ENCODE measurements at regions not wholly inside any gene's neighbourhood (a gene's known extent, or its start where the extent isn't known, plus 50 kb on each side); places are given as distances from the start of the nearest gene placed in this dataset.

DNA sequence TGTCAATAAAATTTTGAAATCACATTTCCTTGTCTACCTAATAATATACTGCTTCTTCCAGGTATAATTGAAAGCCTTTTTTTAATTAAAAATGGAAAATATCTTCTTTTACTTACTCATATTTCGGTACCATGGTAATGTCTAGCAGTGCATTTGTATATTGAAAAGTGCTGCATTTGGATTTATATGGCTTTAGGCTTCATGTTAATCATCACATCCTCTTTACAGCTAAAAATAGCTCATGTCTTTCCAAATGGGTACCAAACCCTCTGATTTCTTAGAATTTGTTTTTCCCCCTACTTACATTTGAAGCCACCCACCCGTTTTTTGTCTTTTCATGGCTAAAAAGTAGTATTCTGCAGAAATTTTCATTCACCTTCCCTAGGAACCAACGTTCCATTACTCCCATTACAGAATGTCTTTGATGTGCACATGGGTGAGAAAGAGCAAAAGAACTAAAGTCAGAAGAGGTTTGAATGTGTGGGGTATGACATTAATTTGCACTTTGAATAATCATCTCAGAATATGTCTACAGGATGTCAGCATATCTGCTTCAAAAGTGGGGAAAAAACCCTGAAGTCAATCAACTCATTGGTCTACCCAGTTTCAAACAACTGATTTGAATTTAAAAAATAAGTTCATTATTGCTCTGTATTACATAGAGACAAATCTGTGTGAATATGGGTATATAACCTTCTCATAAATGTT, 935.9 kb downstream of the GATA3 start:
- no peak for DNase-seq (ENCODE audit: low spot score)
- ATAC-seq = no peak

DNA sequence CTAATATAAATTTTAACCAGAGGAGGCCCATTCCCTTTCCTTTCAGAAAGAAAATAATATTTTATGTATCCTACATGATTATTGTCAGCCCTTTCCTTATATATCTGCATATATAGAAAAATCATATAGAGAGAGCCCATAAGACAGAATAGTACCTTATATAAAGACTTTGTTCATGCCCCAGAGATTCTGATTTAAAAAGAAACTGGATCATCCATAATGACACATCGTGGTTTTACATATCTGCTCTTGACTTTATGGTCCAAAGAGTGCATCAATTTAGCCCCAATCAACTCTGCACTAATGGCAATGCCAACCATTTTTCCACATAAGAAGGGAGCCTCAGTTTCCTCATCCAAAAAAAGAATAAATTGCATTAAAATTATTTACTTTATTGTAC, 937.5 kb downstream of the GATA3 start:
- ATAC-seq = no peak

DNA sequence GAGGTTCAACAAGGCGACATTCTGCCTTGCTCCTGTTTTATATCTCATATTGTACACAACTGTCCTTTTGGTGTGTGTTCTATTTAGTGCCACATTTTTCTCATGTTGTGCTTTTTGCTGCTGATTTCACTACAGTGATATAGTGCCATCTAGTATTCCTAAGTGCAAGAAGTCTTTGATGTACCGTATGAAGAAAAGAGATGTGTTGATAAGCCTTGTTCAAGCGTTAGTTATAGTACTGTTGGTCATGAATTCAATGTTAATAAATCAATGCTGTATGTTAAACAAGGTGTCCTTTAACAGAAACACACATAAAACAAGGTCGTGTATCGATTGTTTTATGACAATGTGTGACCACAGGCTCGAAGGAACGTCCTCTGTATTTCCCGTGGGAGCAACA, 939.4 kb downstream of the GATA3 start:
- no peak for DNase-seq (ENCODE audit: low spot score)
- ATAC-seq = no peak

More for the DNA sequence above, 937.5 kb downstream of the GATA3 start:
- no peak for DNase-seq (ENCODE audit: low spot score)

DNA sequence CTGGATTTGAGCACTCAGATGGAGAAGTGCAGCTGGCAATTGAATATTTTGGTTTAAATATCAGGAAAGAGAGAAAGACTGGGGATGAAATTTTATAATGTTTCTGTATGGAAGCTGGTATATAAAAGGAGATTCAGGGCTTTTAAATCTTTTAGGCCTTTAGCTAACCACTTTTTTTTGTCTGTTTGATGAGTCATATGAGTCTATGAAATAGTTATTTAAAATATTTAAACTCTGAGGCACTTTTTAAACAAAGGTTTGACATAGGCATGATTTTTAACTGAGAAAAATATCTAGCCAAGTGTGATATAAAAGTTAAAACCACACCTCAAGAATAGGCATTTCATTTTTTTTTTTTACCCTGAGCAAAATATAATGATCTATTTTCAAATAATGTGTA, 944.3 kb downstream of the GATA3 start:
- no peak for ATAC-seq

DNA sequence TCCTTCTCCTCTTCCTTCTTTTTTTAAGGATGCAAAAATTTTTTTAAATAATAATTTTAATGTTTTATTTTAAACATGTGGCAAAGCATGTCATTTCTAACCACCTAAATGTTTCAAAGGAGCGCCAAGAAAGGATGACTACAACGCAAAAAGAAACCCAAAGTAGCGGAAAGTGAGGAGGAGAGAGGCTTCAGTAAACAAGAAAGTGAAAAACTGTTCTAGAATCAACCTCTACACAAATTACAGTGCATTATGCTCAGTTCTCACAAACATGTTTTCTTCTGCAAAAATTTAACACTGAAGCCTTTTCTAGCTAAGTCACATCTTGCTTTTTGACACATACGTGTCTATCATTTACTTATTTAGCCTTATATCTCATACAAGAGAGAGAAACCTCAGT, 948.6 kb downstream of the GATA3 start:
- ATAC-seq = no peak

More for the DNA sequence above, 944.3 kb downstream of the GATA3 start:
- DNase-seq (ENCODE audit: low spot score) = no peak

DNA sequence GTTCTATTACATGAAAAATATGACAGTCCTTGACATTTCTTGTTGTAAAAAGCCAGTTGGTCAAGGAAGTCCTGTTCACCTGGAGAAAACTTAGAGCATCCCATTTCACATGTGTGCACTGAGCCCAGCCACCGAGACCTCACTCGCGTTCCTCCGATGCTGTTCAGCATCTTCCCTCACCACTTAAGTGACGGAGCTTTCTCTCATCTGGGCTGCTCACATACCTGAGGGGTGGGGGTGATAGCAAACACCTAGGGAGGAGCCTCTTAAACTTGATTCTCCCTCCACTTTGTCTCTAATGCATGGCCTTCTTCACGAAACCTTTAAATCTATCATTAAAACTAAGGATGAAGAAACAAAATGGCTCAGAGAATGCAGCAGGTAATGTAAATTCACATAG, 950.2 kb downstream of the GATA3 start:
- no peak for ATAC-seq

More for the DNA sequence above, 948.6 kb downstream of the GATA3 start:
- DNase-seq (ENCODE audit: low spot score) = no peak

DNA sequence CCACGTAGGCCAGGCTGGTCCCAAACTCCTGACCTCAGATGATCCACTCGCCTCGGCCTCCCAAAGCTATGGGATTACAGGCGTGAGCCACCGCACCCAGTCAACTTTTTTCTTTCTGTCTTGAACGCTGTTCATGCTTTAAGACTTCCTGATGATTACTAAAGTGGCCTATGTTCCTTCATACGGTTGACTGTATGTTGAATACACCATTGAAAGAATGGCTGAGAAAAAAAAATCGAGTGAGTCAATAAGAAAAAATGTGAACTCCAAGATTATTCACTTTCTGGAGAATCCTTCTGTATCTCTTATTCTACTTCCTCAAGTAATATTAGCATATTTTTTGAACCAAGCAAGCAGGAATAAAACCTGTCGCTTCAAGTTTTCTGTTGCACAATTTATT, 955.0 kb downstream of the GATA3 start:
- DNase-seq (ENCODE audit: low spot score) = no peak
- ATAC-seq = no peak

More for the DNA sequence above, 950.2 kb downstream of the GATA3 start:
- no peak for DNase-seq (ENCODE audit: low spot score)

DNA sequence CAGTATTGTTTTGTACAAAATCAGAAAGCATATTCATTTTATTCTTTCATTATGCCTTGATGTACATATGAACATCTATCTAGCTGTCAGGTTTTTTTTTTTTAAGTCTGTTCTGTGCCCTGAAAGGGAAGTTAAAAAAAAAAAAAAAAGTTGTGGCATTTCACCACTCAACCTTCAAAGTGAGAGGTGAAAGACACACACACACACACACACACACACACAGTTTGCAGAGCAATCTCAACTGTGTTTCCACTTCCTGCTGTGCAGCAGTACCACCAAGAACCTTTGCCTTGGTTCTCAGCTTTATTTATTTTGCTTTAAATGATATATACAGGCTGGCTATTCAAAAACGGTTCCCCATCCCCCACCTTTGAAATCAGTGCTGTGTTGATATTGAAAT, 955.6 kb downstream of the GATA3 start:
- no peak for DNase-seq (ENCODE audit: low spot score)
- ATAC-seq = no peak

DNA sequence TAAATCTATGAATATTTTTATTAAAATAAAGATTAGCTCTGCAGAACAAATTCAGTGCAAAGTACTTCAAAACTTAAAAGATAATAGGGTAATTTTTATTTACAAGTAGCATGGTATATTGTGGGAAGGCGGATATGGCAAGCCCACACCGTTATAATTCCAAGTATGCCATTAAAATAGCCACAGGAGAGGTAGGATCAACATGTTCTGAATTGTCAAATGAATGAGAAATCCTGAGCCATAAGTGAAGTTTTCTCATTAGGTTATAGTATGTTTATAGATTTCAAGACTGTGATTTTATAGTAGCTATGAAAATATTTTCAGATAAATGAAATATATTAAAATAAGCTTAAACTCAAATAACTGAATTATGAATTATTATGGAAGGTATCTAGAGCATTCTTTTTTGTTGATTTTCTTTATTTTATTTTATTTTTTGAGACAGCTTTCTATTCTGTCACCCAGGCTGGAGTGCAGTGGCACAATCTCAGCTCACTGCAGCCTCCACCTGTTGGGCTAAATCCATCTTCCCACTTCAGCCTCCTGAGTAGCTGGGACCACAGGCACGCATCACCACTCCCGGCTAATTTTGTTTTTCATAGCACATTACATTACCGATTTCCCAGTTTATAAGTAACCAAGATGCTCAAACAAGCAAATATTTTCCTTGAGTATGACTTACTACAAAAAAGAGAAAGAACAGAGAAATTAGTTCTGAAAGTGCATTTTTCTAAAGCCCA, 956.6 kb downstream of the GATA3 start:
- ATAC-seq = no peak
- DNase-seq (ENCODE audit: low spot score) = no peak

DNA sequence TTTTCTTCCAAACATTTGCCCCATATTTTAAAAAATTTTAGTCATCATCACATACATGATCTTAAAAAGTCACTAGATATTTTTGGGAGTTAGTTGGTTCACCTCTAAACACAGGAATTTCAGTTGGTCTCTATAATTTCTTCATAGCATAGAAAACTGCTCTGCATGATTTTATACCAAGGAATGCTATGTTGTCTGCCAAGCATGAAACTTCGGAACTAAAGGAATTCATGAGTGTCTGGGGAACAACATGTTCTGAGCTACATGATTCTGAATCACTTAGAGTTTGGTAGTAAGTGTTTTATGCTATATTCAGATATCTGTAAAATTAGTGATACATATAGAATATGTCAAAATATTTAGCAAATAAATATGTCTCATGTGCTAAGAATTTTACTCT, 957.8 kb downstream of the GATA3 start:
- DNase-seq (ENCODE audit: low spot score) (no peak), ATAC-seq (no peak)

DNA sequence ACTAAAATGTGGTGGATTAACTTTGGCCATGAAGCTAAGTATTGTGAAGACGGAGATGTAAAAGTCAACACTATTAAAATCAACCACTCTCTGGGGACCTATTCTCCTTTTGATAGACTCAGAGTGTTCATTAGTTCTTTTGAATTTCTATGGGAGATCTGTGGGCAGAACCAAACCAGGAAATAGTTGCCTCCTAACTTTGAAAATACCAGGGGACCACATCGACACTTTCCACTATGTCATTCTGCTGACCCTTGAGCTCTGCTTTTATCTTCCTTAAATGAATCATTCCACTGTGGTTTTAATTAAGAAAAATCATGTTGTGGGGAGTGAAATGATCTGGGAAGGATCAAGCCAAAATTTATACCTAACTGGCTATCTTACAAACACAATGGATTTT, 960.5 kb downstream of the GATA3 start:
- ATAC-seq (no peak), DNase-seq (ENCODE audit: low spot score) (no peak)

DNA sequence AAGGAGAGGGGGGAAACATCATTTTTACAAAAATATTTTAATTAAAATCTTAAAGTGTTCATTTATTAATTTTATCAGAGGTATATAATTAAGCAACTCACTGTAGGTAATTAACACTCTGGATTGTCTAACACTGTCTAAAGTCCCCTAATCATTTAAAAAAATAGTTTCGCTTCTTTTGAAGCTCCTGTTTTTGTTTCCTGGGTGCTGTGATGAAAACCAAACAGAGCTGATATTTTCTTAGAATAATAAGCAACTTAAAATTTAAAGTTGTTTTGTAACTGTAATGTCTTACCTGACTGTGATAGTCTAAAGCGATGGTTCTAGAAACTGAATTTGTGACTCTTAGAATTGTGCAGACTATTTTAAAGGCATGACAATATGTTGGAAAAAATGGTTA, 961.0 kb downstream of the GATA3 start:
- DNase-seq (ENCODE audit: low spot score) = no peak
- no peak for ATAC-seq

DNA sequence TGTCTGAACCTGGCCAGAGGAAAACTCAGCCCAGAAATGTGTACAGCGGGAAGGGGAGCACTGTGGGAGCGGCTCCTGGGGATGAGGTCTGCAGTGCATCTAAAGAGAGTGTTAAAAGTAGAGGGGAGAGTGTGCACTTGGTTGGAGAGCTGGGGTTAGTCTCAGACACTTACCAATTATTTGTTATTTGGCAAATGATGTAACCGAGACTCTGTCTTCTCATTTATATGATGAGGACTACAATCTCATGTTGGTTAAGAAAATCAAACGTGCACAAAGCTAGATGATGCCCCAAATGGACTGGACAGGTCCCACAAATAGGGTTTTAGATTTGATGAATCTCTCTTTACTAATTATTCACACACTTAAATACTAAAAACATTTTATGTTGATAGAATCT, 962.4 kb downstream of the GATA3 start:
- DNase-seq (ENCODE audit: low spot score) (no peak), ATAC-seq (no peak)

DNA sequence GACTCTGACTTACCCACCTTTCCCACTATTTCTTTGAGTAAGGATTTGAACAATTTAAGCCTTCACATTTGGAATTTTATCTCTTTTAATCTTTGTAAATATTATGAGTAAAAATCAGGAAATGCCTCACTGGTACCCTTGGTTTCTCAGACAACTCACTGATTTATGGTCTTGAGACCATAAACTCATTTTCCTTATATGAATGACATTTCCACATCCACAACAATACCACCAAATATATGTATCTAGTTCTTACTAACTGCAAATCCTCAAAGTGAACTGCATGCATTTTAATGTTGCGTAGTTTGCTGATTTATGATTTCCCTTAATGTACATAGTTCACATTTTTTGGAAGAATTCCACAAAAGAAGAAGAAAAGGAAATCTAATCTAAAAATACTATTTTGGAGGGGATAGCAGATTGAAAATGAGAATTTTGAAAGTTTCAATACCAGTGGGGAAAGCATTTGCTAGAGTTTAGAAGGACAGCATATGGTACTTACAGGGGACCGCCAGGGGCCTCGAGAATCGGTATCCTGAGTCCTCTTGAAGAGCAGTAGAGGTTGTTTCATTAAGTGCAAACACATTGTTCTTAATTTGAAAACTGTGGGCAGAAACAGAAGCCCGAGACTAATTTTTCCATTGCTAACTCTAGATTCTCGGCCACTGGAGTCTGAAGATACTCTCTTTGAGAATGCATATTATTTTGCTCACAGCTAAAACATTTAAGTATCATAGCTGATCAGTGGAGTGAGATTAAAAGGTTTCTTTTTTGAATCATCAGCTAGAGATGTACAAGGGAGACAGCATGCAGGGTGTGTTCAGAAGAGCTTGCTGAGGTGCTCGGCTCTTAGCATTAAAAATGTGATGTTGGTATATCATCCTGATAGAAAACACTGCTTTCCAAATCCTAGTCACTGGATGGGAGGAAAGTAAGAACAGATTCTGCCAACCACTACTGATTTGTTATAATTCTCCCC, 964.0 kb downstream of the GATA3 start:
- DNase-seq (ENCODE audit: low spot score) = no peak
- no peak for ATAC-seq

DNA sequence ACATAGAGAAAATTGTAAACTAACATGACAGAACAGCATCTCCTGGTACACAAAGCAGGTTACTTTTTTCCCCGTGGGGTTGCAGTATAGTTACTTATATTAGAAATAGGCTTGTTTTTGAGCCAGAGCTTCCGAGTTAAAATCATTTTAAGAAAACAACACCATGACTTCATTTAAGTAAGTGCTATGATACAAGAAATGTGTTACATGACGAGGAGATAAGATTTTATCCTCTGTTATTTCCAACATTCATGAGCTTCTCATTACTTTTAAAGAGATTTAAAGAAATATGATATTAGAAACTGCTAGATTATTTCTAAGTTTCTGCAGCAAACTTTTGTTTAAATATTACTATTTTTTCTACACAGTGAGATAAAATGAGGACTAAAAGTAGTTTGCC, 968.7 kb downstream of the GATA3 start:
- no peak for DNase-seq (ENCODE audit: low spot score)
- no peak for ATAC-seq

DNA sequence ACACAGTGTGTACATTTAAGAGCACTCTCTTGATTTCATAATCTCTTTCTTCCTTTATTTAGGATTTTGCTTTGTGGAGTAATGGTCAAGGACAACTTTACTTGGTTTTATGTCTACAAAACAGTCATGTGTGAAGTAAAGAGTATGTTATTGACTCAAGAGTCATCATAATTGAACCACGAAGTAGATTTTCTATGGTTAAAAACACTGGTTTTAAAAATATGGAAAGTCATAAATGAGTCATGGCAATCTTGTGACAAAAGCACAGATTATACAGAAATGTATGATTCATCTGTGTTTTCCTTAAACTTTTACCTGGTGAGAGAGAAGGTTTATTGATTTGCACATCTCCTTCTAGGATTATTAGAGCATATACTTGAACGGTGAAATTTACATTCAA, 969.7 kb downstream of the GATA3 start:
- no peak for ATAC-seq
- DNase-seq (ENCODE audit: low spot score) = no peak

DNA sequence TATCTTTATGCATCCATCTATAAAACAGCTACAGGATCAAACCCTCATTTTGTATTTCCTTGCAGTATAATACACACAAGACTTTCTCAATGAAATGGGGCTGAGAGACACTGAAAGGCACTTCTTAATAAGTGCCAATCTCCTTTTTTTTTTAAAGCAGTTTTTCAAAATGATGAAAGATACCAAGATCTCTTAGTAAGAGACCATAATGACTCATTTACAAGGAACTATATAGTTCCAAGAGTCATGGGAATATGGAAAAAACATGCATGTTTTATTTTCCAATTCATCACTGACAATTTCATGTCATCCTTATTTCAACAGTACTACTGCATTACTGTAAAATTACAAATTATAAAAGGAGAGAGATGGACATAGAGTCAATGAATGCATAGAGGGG, 973.7 kb downstream of the GATA3 start:
- DNase-seq (ENCODE audit: low spot score) (no peak), ATAC-seq (no peak)

DNA sequence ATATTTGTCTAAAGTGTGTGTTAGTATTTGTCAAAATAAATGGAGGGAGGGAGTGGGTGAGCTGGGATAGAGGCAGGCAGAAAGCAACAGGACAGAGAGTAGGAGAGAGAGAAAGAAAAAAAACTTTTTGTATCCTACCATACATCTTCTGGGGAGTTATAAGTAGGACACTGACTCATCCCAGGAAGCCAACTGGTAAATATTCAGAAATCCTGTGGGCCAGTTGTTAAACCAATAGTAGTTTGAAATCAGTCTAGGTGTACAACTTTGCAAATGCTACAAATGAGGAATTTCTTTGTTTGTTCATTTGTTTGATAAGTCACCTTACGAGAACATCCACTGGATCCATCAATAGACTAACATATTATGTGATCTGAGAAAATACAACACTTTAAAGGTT, 980.9 kb downstream of the GATA3 start:
- ATAC-seq (no peak), DNase-seq (ENCODE audit: low spot score) (no peak)

DNA sequence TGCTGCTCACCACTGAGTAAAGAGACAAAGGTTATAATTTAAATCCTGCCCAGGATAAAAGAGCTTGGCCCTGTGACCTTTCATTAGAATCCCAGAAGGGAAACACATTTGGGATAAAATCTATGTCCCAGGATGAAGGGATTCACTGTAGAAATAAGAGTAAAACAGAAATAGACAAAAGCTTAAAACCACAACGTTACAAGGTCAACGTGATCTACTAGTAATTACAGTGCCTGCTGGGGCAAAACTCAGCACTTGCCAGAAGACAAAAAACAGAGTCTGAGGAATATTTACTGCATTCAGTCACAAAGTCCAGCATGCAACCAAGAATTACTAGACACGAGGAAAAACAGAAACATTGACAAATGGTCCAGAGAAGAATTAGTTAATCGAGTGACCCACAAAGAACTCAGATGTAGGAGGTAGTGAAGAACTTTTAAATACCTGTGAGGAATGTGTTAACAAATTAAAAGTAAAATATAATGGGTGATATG, 982.3 kb downstream of the GATA3 start:
- ATAC-seq (no peak), DNase-seq (ENCODE audit: low spot score) (no peak)

DNA sequence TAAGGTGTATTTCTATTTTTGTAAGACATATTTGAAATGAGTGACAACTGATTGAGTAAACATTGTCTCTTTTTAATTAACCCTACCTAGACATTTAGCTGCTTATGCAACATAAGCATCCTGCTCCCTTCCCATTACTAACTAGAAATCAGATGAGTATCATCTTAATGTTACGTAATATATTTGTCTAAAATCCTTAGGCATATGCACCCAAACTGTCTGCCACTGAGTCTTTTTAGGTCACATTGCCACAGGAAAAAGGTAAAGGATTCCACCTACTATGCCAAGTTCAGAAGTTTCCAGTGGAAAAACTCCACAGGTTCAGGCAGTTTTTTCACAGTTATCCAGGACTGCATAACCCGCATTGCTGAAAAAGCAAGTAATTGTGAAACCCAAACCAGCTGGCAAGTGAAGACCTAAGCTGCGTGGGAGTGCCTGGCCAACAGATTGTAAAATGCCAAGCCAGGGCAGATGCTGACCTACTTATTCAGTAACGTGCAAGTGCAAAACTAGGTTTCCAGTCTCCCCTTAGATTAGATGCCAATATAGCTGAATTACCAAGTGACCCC, 983.7 kb downstream of the GATA3 start:
- ATAC-seq = peak; percentile 99
- peak; percentile 63 for DNase-seq (ENCODE audit: low spot score)

DNA sequence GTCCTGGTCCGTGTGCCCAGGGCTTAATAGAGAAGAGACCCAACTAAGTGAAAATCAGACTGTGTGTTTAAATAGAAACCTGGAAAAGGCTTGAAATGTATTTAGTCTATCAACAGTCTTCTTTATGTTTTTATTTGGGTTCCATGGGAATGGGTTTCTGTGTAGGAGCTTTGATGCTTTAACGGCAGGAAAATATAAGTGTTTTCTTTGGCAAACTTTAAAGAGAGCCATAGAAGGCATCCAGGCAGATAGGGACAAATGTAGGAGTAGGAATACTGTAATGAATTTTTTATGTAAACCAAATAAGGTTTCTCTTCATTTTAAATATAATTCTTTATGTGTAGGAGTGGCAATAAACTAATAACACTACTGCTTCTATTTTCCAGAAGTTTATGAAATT, 989.0 kb downstream of the GATA3 start:
- DNase-seq (ENCODE audit: low spot score) (no peak), ATAC-seq (no peak)

All from left lobe of liver (tissue), 2 donors.